Small intestine (tissue), 7 donors: ENCODE measurements at regions not wholly inside any gene's neighbourhood (a gene's known extent, or its start where the extent isn't known, plus 50 kb on each side); places are given as distances from the start of the nearest gene placed in this dataset.
A peak's percentile ranks its signal among the peaks of the same experiment; 100 is the strongest.

Source experiments
- DNase-seq, 2 donors: peaks; one replicate each; pipeline versions ENCODE4 v3.0.0 to v3.0.0-alpha.2; 2013
- FAIRE-seq: peaks from 2 replicates; lab custom pipeline; 2012; peaks lifted over from hg19 to GRCh38; lab: Jason Lieb, UNC
- H3K27ac ChIP-seq, 3 donors: one replicate each; pipeline ENCODE4 v1.5.1; 2013; ENCODE audit warnings: low read length in 2 of 3, mild to moderate bottlenecking in 2 of 3, control low read depth in 1 of 3, inconsistent platforms in 1 of 3, low read depth in 1 of 3, moderate library complexity in 1 of 3
- H3K27me3 ChIP-seq, 3 donors: one replicate each; pipeline ENCODE4 v1.6.1; 2013; ENCODE audit warnings: low read length in 3 of 3, inconsistent platforms in 1 of 3; ENCODE audit not compliant: control insufficient read depth in 3 of 3, insufficient read depth in 3 of 3
- H3K36me3 ChIP-seq, 3 donors: one replicate each; pipeline ENCODE4 v1.6.1; 2013; ENCODE audit warnings: low read length in 3 of 3, inconsistent platforms in 1 of 3, low read depth in 1 of 3, mild to moderate bottlenecking in 1 of 3, moderate library complexity in 1 of 3; ENCODE audit not compliant: control insufficient read depth in 3 of 3, insufficient read depth in 2 of 3
- H3K4me1 ChIP-seq, 3 donors: one replicate each; pipeline ENCODE4 v1.6.1; 2013; ENCODE audit warnings: low read length in 2 of 3, inconsistent platforms in 1 of 3, low read depth in 1 of 3, mild to moderate bottlenecking in 1 of 3, moderate library complexity in 1 of 3; ENCODE audit not compliant: control insufficient read depth in 3 of 3, insufficient read depth in 2 of 3
- H3K4me3 ChIP-seq, 3 donors: one replicate each; pipeline ENCODE4 v1.5.1; 2013; ENCODE audit warnings: low read length in 3 of 3, control low read depth in 1 of 3, inconsistent platforms in 1 of 3, low read depth in 1 of 3, mild to moderate bottlenecking in 1 of 3, moderate library complexity in 1 of 3
- H3K9me3 ChIP-seq, 2 donors: one replicate each; pipeline ENCODE4 v1.6.1; 2013; ENCODE audit warnings: low read depth in 1 of 2, low read length in 1 of 2; ENCODE audit not compliant: control insufficient read depth in 2 of 2, insufficient read depth in 1 of 2
- WGBS, 3 donors: extraction: QIAGEN DNeasy Blood & Tissue Kit; methylation state at CpG; one replicate each; pipeline ENCODE4 v1.1.7; 2013; 5-methylcytosine and 5-hydroxymethylcytosine counted together
- donor health status: healthy with polysubstance abuse.
- donor health status: control.
- donor health status: control.
- donor health status: Bipolar disorder and iron deficiency.
- donor health status: healthy.

- DNase-seq = no peak
- H3K4me1 ChIP-seq = no peaks in the 10 kb centered on the region
- no peak overlapping the region for H3K4me3 ChIP-seq
- FAIRE-seq = no peak
- peaks cover 0 to 7% of the 10 kb centered on the region in 2 donors for H3K9me3 ChIP-seq
- 82 to 90% (median 84%) methylated on average over 1 of the region's 1 CpG for WGBS, 3 donors
- H3K27me3 ChIP-seq = no peaks in the 10 kb centered on the region
- no peak overlapping the region for H3K27ac ChIP-seq
- H3K36me3 ChIP-seq = no peaks in the 10 kb centered on the region
Observed at GRCh38 chr1:238177351-238177750, 286.6 kb upstream of the ZP4 start.

DNA sequence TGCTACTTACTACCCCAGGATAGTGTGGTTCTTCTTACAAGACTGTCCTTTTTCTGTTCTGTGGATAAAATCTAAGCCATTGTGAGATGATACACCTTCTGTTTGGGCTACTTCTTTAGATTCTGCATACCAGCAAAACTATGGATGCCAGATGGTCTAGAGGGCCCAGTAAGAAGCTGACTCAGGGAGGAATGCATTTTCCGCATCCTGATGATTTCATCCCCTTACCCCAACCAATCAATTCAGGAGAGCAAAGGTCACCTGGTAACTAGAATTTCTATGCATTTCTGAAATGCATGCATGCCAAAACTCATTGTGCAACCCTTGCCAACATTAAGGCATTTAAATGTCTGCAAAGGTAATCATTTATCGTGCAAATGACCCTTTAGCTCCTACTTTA is 285.7 kb upstream of the ZP4 start:
- Histone ChIP-seq H3K9me3 (no peaks in the 10 kb centered on the region), H3K27ac (no peak overlapping the region), H3K4me1 (no peaks in the 10 kb centered on the region), H3K4me3 (no peak overlapping the region), H3K36me3 (no peaks in the 10 kb centered on the region), H3K27me3 (no peaks in the 10 kb centered on the region)
- DNase-seq (no peak), FAIRE-seq (no peak)
- WGBS, 3 donors = 50 to 66% (median 63%) methylated on average over 2 of the region's 2 CpGs

GRCh38 chr1:238171985-238172384 is 281.3 kb upstream of the ZP4 start:
- H3K27ac ChIP-seq = no peak overlapping the region
- no peaks in the 10 kb centered on the region for H3K36me3 ChIP-seq
- H3K9me3 ChIP-seq = no peaks in the 10 kb centered on the region
- no peaks in the 10 kb centered on the region for H3K27me3 ChIP-seq
- FAIRE-seq = no peak
- no peak overlapping the region for H3K4me3 ChIP-seq
- DNase-seq = no peak
- WGBS, 3 donors = 46 to 63% (median 52%) methylated on average over 2 of the region's 2 CpGs
- H3K4me1 ChIP-seq = no peaks in the 10 kb centered on the region

GRCh38 chr1:238161955-238162354 is 271.2 kb upstream of the ZP4 start:
- no peaks in the 10 kb centered on the region for H3K36me3 ChIP-seq
- FAIRE-seq (no peak), DNase-seq (no peak)
- no peak overlapping the region for H3K27ac ChIP-seq
- no peaks in the 10 kb centered on the region for H3K27me3 ChIP-seq
- no peak overlapping the region for H3K4me3 ChIP-seq
- H3K9me3 ChIP-seq = no peaks in the 10 kb centered on the region
- no peaks in the 10 kb centered on the region for H3K4me1 ChIP-seq

- Histone ChIP-seq H3K4me1 (no peaks in the 10 kb centered on the region), H3K9me3 (no peaks in the 10 kb centered on the region), H3K27me3 (no peaks in the 10 kb centered on the region), H3K4me3 (no peak overlapping the region), H3K27ac (no peak overlapping the region), H3K36me3 (no peaks in the 10 kb centered on the region)
- DNase-seq (no peak), FAIRE-seq (no peak)
- WGBS, 3 donors = 46 to 61% (median 47%) methylated on average over 3 of the region's 3 CpGs
Observed at GRCh38 chr1:238153939-238154338, 263.2 kb upstream of the ZP4 start.

- Histone ChIP-seq H3K4me1 (no peaks in the 10 kb centered on the region), H3K27me3 (no peaks in the 10 kb centered on the region), H3K27ac (no peak overlapping the region), H3K9me3 (no peaks in the 10 kb centered on the region), H3K4me3 (no peak overlapping the region), H3K36me3 (no peaks in the 10 kb centered on the region)
- FAIRE-seq = no peak
- WGBS, 3 donors = 81 to 86% (median 81%) methylated on average over 2 of the region's 2 CpGs
- no peak for DNase-seq
Observed at GRCh38 chr1:238153253-238153652, 262.5 kb upstream of the ZP4 start.

DNA sequence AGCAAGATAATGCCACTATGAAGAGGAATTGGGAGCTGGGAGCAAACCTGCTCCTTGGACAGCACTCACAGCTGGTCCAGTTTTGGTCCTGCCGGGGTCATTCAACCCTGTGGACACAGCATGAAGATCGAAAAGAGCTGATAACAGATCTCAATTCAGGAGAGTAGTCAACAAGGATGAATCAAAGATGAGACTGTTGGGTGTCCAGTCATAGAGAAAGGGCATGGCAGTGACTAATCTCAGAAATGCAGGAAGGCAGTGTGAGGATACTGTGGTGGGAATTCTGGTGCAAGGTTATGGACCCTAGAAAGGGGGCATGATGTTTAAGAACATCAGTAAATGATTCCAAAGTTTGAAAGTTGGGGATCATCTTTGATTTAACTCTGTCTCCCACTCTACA is 261.4 kb upstream of the ZP4 start:
- Histone ChIP-seq H3K27me3 (no peaks in the 10 kb centered on the region), H3K36me3 (no peaks in the 10 kb centered on the region), H3K4me3 (no peak overlapping the region), H3K9me3 (no peaks in the 10 kb centered on the region), H3K4me1 (no peaks in the 10 kb centered on the region), H3K27ac (no peak overlapping the region)
- FAIRE-seq (no peak), DNase-seq (no peak)
- 71 to 81% (median 79%) methylated on average over 2 of the region's 2 CpGs for WGBS, 3 donors

DNA sequence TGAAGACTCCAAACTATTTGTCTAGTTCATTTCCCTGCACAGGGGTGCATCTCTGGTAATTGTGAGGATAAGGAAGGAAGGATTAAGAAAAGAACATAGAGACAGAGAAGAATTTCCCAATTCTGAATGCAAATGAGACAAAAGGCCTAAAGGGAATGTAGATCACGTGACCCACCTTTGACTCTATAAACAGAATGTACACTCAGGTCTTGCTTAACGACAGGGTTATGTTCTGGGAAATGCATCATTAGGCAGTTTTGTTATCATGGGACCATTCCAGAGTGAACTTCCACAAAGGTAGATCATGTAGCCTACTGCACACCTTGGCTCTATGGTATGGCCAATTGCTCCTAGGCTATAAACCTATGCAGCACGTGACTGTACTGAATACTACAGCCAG is 252.3 kb upstream of the ZP4 start:
- no peaks in the 10 kb centered on the region for H3K4me1 ChIP-seq
- DNase-seq = peak in 1 of 2 donors; percentile 1
- FAIRE-seq = no peak
- no peak overlapping the region for H3K27ac ChIP-seq
- no peak overlapping the region for H3K4me3 ChIP-seq
- H3K9me3 ChIP-seq = no peaks in the 10 kb centered on the region
- H3K27me3 ChIP-seq = no peaks in the 10 kb centered on the region
- 46 to 71% (median 49%) methylated on average over 3 of the region's 3 CpGs for WGBS, 3 donors
- no peaks in the 10 kb centered on the region for H3K36me3 ChIP-seq

GRCh38 chr1:238141353-238141752 is 250.6 kb upstream of the ZP4 start:
- H3K4me1 ChIP-seq = no peaks in the 10 kb centered on the region
- no peaks in the 10 kb centered on the region for H3K9me3 ChIP-seq
- no peak overlapping the region for H3K27ac ChIP-seq
- no peak for FAIRE-seq
- no peaks in the 10 kb centered on the region for H3K36me3 ChIP-seq
- H3K4me3 ChIP-seq = no peak overlapping the region
- no peaks in the 10 kb centered on the region for H3K27me3 ChIP-seq
- DNase-seq = no peak
- 36 to 69% (median 68%) methylated on average over 1 of the region's 1 CpG for WGBS, 3 donors
